Peyer's patch (tissue), 4 donors: ENCODE measurements at regions not wholly inside any gene's neighbourhood (a gene's known extent, or its start where the extent isn't known, plus 50 kb on each side); places are given as distances from the start of the nearest gene placed in this dataset.

Source experiments
- CTCF ChIP-seq, 6 experiments: fragments of 450-650 bp in 4 of 6; fragments of 200-600 bp in 2 of 6; sonication (generic) in 1 of 6; IDR thresholded peaks; one replicate each; pipeline ENCODE4 v1.5.1; 2017 to 2019; ENCODE audit warnings: antibody characterized with exemption in 6 of 6, mild to moderate bottlenecking in 3 of 6, moderate library complexity in 1 of 6
- POLR2A ChIP-seq, 2 donors: fragments of 450-650 bp; IDR thresholded peaks; one replicate each; pipeline ENCODE4 v1.5.1; 2017; ENCODE audit warnings: antibody characterized with exemption in 2 of 2, mild to moderate bottlenecking in 2 of 2, moderate library complexity in 2 of 2

- TF ChIP-seq POLR2A (IDR thresholded peaks at IDR 0.05) (no peak), CTCF (IDR thresholded peaks at IDR 0.05) (no peak)
These were observed 154.9 kb upstream of the KYNU start for GRCh38 chr2:142722569-142722968.
